Parathyroid adenoma (tissue), 2 donors: ENCODE measurements at regions not wholly inside any gene's neighbourhood (a gene's known extent, or its start where the extent isn't known, plus 50 kb on each side); places are given as distances from the start of the nearest gene placed in this dataset.

Source experiments
- H2AFZ ChIP-seq: fragments of 300-600 bp; sonication (generic); one replicate; pipeline ENCODE4 v1.7.0; 2017; ENCODE audit warnings: antibody characterized with exemption, mild to moderate bottlenecking
- H3K27ac ChIP-seq: fragments of 300-600 bp; sonication (generic); one replicate; pipeline ENCODE4 v1.7.0; 2017
- H3K27me3 ChIP-seq: fragments of 300-600 bp; sonication (generic); one replicate; pipeline ENCODE4 v1.7.0; 2017; ENCODE audit warnings: low read length; ENCODE audit not compliant: control insufficient read depth, insufficient read depth
- H3K36me3 ChIP-seq: fragments of 300-600 bp; sonication (generic); one replicate; pipeline ENCODE4 v1.7.0; 2017; ENCODE audit warnings: low read length; ENCODE audit not compliant: control insufficient read depth, insufficient read depth
- H3K4me1 ChIP-seq: fragments of 300-600 bp; sonication (generic); one replicate; pipeline ENCODE4 v1.7.0; 2017; ENCODE audit warnings: control low read depth
- H3K4me2 ChIP-seq: fragments of 300-600 bp; sonication (generic); one replicate; pipeline ENCODE4 v1.7.0; 2017; ENCODE audit warnings: low read length
- H3K4me3 ChIP-seq: fragments of 300-600 bp; sonication (generic); one replicate; pipeline ENCODE4 v1.7.0; 2017; ENCODE audit warnings: low read depth, low read length
- H3K79me2 ChIP-seq: fragments of 300-600 bp; sonication (generic); one replicate; pipeline ENCODE4 v1.7.0; 2017; ENCODE audit warnings: control low read depth
- H3K9ac ChIP-seq: fragments of 300-600 bp; sonication (generic); one replicate; pipeline ENCODE4 v1.7.0; 2017; ENCODE audit warnings: mild to moderate bottlenecking
- H3K9me3 ChIP-seq: fragments of 300-600 bp; sonication (generic); one replicate; pipeline ENCODE4 v1.7.0; 2017; ENCODE audit warnings: low read length; ENCODE audit not compliant: control insufficient read depth
- TF ChIP-seq, protein P1 (sequence below): fragments of 300-600 bp; sonication (generic); IDR thresholded peaks from one replicate; pipeline ENCODE4 v1.7.0; 2017; ENCODE audit warnings: antibody characterized with exemption, mild to moderate bottlenecking
- donor health status: primary hyperparathyroidism.

DNA sequence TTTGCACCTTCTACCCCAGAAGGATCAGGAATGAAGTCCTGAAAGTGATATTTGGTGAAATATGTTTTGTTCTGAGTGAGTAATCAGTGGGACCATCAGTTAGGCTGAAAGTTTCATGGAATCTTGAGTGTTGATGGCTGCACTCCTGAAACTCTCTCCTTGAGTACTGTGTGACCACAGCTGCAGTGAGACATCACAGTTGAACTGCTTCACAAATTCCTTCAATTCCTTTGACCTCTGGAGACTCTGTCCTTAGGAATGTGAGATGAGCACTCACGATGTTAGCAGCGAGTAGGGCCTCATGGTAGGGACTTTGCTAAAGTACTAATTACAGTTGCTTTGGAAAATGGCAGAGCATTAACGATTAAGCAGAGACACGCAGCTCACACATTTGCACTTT lies 142.9 kb upstream of the SLC4A4 start:
- H3K9me3 ChIP-seq: no peaks in the 10 kb centered on the region
- TF ChIP-seq, protein P1, sequence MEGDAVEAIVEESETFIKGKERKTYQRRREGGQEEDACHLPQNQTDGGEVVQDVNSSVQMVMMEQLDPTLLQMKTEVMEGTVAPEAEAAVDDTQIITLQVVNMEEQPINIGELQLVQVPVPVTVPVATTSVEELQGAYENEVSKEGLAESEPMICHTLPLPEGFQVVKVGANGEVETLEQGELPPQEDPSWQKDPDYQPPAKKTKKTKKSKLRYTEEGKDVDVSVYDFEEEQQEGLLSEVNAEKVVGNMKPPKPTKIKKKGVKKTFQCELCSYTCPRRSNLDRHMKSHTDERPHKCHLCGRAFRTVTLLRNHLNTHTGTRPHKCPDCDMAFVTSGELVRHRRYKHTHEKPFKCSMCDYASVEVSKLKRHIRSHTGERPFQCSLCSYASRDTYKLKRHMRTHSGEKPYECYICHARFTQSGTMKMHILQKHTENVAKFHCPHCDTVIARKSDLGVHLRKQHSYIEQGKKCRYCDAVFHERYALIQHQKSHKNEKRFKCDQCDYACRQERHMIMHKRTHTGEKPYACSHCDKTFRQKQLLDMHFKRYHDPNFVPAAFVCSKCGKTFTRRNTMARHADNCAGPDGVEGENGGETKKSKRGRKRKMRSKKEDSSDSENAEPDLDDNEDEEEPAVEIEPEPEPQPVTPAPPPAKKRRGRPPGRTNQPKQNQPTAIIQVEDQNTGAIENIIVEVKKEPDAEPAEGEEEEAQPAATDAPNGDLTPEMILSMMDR: no peak
- peaks cover 12% of the 10 kb centered on the region for H3K79me2 ChIP-seq
- peak overlapping the region; percentile 2 for H2AFZ ChIP-seq
- H3K4me1 ChIP-seq: peaks cover 11% of the 10 kb centered on the region
- no peaks in the 10 kb centered on the region for H3K36me3 ChIP-seq
- H3K9ac ChIP-seq: no peak overlapping the region
- no peak overlapping the region for H3K27ac ChIP-seq
- no peak overlapping the region for H3K4me2 ChIP-seq
- no peaks in the 10 kb centered on the region for H3K27me3 ChIP-seq
- no peak overlapping the region for H3K4me3 ChIP-seq

DNA sequence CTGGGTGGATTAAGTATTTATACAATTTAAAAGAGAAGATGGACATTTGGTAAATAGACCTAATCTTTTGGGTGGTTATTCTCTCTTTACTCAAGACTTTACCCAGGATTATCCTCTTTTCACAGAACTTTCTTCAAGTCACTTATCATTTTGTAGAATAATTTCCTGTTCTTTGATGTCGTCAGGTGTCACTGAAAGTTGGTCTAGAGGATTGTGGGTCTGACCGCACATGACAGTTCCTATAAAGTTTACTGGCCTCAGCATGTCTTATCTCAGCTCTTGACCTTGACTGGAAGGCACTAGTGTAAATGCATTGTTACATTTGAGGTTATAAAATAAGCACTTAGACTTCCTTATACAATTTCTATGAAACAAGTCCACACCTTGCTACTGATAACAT lies 139.9 kb upstream of the SLC4A4 start:
- Histone ChIP-seq H3K9ac (no peak overlapping the region), H3K79me2 (peaks cover 15% of the 10 kb centered on the region), H3K4me1 (peaks cover 3% of the 10 kb centered on the region), H3K4me2 (no peak overlapping the region), H3K9me3 (no peaks in the 10 kb centered on the region), H3K36me3 (no peaks in the 10 kb centered on the region), H3K4me3 (no peak overlapping the region), H3K27ac (no peak overlapping the region), H2AFZ (no peak overlapping the region), H3K27me3 (no peaks in the 10 kb centered on the region)
- TF ChIP-seq, protein P1: no peak

DNA sequence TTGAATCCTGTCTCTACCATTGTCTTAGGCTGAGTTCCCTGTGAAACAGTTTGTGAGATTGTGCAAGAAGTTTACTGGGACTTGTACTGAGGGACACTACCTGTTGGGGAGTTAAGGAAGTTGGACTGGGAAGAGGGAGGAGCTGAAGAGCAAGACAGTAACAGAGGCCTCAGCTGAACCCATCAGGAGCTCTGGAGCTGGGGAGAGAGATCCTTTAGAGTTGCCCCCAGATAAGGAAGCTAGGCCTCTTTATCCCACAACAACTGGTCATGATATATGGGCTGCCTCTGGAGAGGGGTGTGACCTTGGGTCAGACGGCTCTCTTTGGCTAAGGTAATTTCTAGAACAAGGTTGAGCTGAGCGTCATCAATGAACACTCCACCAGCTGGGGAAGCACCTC lies 137.8 kb upstream of the SLC4A4 start:
- no peak overlapping the region for H3K27ac ChIP-seq
- H2AFZ ChIP-seq: no peak overlapping the region
- H3K4me2 ChIP-seq: no peak overlapping the region
- H3K4me1 ChIP-seq: peaks cover 7% of the 10 kb centered on the region
- H3K4me3 ChIP-seq: no peak overlapping the region
- H3K79me2 ChIP-seq: peaks cover 20% of the 10 kb centered on the region
- no peaks in the 10 kb centered on the region for H3K27me3 ChIP-seq
- H3K36me3 ChIP-seq: no peaks in the 10 kb centered on the region
- no peak overlapping the region for H3K9ac ChIP-seq
- H3K9me3 ChIP-seq: no peaks in the 10 kb centered on the region
- TF ChIP-seq, protein P1: no peak

DNA sequence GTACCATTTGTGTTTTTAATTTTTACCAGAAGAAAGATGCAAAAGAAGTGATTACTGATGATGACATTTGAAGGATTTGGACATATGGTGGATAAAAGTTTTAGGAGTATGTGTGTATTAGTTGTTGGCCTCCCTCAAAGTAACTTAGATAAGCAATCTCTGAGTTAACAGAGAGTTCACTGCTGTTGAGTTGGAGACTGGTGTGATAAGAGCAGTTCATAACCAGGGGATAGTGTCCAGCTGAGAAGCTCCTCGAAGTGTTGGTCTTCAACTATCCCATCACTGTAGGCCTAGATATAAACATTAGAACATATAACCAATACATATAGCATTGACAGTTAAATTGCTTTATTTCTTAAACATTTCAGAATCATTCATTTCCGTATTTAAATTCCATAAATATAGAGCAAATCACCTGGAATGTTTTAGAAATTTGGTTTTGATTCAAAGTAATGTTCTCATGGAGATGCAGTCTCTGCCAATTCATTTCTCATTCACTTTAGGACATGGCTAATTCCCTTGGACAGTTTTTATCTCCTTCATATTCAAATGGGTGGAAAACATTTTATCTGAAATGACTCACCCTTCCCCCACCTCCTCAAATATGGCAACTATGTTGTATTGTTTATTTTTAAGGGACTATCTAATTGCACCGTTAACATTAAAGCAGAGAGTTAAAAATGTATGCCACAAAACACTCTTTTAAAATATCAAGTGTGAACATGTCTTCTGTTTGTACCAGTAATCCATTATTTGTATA lies 136.8 kb upstream of the SLC4A4 start:
- TF ChIP-seq, protein P1: no peak
- Histone ChIP-seq H3K79me2 (peaks cover 20% of the 10 kb centered on the region), H3K4me1 (peaks cover 9% of the 10 kb centered on the region), H3K9ac (no peak overlapping the region), H3K9me3 (no peaks in the 10 kb centered on the region), H3K4me2 (no peak overlapping the region), H3K27ac (no peak overlapping the region), H2AFZ (no peak overlapping the region), H3K36me3 (no peaks in the 10 kb centered on the region), H3K4me3 (no peak overlapping the region), H3K27me3 (no peaks in the 10 kb centered on the region)

DNA sequence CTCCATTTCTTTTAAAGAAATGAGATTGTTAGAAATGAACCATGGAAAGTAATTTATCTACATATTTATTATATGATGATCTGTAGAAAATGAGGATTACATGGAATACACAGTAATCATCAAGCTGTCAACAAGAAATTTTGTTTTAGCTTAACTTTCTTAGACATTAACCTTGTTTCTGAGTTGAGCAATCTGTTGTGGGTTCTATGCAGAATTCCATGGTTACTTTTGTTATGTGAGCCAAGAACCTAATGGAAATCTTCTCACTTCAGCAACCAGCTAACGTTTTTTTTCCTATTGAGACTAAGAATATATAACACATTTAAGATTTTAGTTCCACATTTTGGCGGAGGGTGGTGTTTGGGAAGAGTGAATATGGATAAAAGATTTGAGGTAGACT lies 136.1 kb upstream of the SLC4A4 start:
- Histone ChIP-seq H3K36me3 (no peaks in the 10 kb centered on the region), H3K9me3 (no peaks in the 10 kb centered on the region), H3K4me1 (peaks cover 9% of the 10 kb centered on the region), H2AFZ (no peak overlapping the region), H3K4me3 (no peak overlapping the region), H3K27me3 (no peaks in the 10 kb centered on the region), H3K79me2 (peaks cover 20% of the 10 kb centered on the region), H3K9ac (no peak overlapping the region), H3K27ac (no peak overlapping the region), H3K4me2 (no peak overlapping the region)
- TF ChIP-seq, protein P1: no peak
